ENCODE measurements at regions not wholly inside any gene's neighbourhood (a gene's known extent, or its start where the extent isn't known, plus 50 kb on each side); places are given as distances from the start of the nearest gene placed in this dataset.

- no peak for DNase-seq (ENCODE audit: low read depth in 1 of 2, low spot score in 1 of 2)
Measured at GRCh38 chr7:45450571-45451204, 123.5 kb upstream of the ADCY1 start.

GRCh38 chr7:45451342-45452035, 122.7 kb upstream of the ADCY1 start:
- DNase-seq (ENCODE audit: low read depth in 1 of 2, low spot score in 1 of 2), result no peak

DNA sequence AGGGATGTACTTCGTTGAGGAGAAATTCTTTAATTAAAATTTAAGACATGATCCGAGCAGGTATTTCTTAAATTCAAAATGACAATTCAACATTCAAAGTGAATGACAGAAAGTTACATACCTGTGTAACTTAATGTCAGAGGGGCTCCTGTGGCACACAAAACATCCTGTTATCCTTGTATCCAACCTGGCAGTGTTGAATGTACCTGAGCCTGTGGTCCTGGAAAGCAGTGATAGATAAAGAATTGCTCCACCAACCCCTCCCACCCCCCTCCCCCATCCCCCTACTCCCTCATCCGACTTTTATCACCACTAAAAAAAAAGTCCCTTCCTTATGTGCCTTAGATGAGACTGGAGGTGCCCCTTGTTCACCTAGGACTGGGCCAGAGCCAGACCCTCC, 119.4 kb upstream of the ADCY1 start:
- no peak for DNase-seq (ENCODE audit: low read depth in 1 of 2, low spot score in 1 of 2)

- DNase-seq (ENCODE audit: low read depth in 1 of 2, low spot score in 1 of 2), result no peak
Measured at GRCh38 chr7:45455662-45456061, 118.5 kb upstream of the ADCY1 start.

GRCh38 chr7:45456105-45456504, 118.1 kb upstream of the ADCY1 start:
- DNase-seq (ENCODE audit: low read depth in 1 of 2, low spot score in 1 of 2), result no peak

DNA sequence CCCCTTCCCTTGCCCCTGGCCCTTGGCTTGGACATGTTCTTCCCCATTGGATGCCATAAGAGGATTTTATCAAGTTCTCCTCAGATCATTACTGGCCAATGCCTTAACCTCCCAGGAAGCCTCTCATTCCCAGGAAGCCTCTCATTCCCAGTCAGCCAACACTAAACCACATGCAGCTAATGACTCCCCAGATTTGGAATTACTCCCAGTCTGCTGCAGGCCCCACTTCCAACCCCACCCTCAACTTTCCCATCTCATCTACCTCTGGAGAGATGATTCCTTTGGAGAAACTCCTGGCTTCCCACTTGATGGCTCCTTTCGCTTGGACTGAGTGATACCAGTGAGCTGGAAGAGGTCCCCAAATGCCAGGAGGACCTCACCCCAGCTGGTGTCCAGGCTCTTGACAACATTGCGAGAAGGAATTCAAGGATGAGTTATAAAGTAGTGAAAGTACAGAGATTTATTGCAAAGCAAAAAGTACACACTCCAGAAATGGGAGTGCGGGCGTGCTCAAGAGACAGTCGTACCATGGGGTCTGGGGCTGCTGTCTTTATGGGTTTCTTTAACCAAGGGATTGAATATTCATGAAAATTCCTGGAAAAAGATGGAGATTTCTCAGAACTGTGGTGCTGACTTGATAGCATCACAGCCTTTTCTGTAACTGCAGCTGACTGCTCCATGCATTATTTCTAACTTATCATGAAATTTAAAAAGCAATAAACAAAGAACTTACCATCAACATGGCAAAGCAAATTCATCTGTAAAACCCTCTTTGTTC, 117.2 kb upstream of the ADCY1 start:
- no peak for DNase-seq (ENCODE audit: low read depth in 1 of 2, low spot score in 1 of 2)

DNA sequence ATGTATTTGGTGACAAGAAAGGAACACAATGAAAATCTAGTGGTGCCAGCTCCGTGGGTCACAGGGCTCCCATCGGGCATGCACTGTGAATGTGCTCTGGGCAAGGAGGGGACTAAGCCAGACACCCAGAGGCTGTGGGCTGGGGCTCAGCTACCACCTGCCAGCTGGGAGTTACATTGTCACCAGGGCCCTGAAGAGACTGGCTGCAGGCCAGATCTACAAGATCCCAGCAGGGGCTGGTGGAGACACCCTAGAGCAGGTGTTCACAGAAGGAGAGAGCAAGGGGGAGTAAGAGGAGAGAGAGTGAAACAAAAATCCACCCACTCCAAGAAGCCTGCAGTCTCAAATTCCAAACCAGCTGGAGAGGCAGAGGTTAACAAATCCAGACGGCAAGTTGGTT, 116.6 kb upstream of the ADCY1 start:
- no peak for DNase-seq (ENCODE audit: low read depth in 1 of 2, low spot score in 1 of 2)

GRCh38 chr7:45459476-45459875, 114.7 kb upstream of the ADCY1 start:
- no peak for DNase-seq (ENCODE audit: low read depth in 1 of 2, low spot score in 1 of 2)

GRCh38 chr7:45460379-45460778, 113.8 kb upstream of the ADCY1 start:
- no peak for DNase-seq (ENCODE audit: low read depth in 1 of 2, low spot score in 1 of 2)

GRCh38 chr7:45461026-45461425, 113.1 kb upstream of the ADCY1 start:
- DNase-seq (ENCODE audit: low read depth in 1 of 2, low spot score in 1 of 2), result no peak

GRCh38 chr7:45469103-45469502, 105.1 kb upstream of the ADCY1 start:
- no peak for DNase-seq (ENCODE audit: low read depth in 1 of 2, low spot score in 1 of 2)

GRCh38 chr7:45470031-45470430, 104.1 kb upstream of the ADCY1 start:
- DNase-seq (ENCODE audit: low read depth in 1 of 2, low spot score in 1 of 2), result no peak

- DNase-seq (ENCODE audit: low read depth in 1 of 2, low spot score in 1 of 2), result no peak
Measured at GRCh38 chr7:45479781-45480180, 94.4 kb upstream of the ADCY1 start.

- no peak for DNase-seq (ENCODE audit: low read depth in 1 of 2, low spot score in 1 of 2)
Measured at GRCh38 chr7:45482451-45482850, 91.7 kb upstream of the ADCY1 start.

- DNase-seq (ENCODE audit: low read depth in 1 of 2, low spot score in 1 of 2), result no peak
Measured at GRCh38 chr7:45484094-45484493, 90.1 kb upstream of the ADCY1 start.

DNA sequence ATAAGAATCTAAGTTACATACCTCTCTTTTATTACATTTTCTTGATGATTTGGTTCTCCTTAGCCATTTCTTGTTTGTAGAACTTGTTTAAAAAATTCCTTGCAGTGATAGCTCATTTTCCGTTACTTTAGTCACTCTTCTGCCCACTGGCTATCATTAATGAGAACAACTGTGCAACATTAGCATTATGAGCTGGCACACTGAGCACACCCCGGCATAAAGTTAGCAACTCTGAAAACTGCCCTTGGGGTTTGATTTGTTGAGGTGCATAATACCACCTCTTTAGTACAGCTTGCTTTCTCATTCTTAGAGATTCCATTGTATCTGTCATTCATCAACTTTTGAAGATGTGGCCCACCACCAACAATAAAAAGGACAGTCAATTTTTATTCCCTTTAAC, 87.6 kb upstream of the ADCY1 start:
- no peak for DNase-seq (ENCODE audit: low read depth in 1 of 2, low spot score in 1 of 2)

GRCh38 chr7:45494885-45495284, 79.3 kb upstream of the ADCY1 start:
- DNase-seq (ENCODE audit: low read depth in 1 of 2, low spot score in 1 of 2), result no peak

- DNase-seq (ENCODE audit: low read depth in 1 of 2, low spot score in 1 of 2), result no peak
Measured at GRCh38 chr7:45495618-45496017, 78.5 kb upstream of the ADCY1 start.

GRCh38 chr7:45500257-45500656, 73.9 kb upstream of the ADCY1 start:
- DNase-seq (ENCODE audit: low read depth in 1 of 2, low spot score in 1 of 2), result no peak

GRCh38 chr7:45501791-45502190, 72.4 kb upstream of the ADCY1 start:
- no peak for DNase-seq (ENCODE audit: low read depth in 1 of 2, low spot score in 1 of 2)

DNA sequence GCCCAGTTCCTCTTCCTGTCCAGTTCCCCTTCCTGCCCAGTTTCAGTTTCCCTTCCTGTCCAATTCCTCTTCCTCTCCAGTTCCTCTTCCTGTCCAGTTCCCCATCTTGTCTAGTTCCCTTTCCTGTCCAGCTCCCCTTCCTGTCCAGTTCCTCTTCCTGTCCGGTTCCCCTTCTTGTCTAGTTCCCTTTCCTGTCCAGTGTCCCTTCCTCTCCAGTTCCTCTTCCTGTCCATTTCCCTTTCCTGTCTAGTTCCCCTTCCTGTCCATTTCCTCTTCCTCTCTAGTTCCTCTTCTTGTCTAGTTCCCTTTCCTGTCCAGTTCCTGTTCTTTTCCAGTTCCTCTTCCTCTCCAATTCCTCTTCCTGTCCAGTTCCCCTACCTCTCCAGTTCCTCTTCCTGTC, 68.1 kb upstream of the ADCY1 start:
- no peak for DNase-seq (ENCODE audit: low read depth in 1 of 2, low spot score in 1 of 2)

DNA sequence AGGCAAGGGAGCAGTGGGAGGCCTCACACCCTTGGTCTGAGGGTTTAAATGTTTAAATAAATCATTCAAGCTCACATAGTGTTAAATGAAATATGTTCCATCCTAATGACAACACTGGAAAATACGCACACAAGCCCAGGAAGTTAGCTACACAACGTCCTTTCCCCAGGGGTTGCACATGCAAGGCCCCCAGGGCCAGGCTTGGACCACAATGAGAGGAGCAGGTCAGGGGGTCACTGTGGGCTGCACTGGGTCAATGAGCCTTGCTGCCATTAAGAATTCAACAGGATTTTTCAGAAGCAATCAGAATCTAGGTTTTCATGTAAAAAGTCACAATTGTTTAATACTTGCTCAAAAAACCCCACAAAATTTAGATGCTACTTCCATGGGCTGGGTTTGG, 64.9 kb upstream of the ADCY1 start:
- DNase-seq (ENCODE audit: low read depth in 1 of 2, low spot score in 1 of 2), result no peak

Data from activated CD4-positive, alpha-beta T cell treated with anti-CD3 and anti-CD28 coated beads, Interleukin-2, amount 50 U/mL, for 24 hours (primary cell).